GM23248 (cell line): ENCODE measurements at regions not wholly inside any gene's neighbourhood (a gene's known extent, or its start where the extent isn't known, plus 50 kb on each side); places are given as distances from the start of the nearest gene placed in this dataset.
A peak's percentile ranks its signal among the peaks of the same experiment; 100 is the strongest.

ENCODE experiments used
- DNase-seq: peaks from one replicate; pipeline ENCODE4 v3.0.0-alpha.2; 2015
- H2AFZ ChIP-seq: fragments of 200-600 bp; sonication (generic); 2 replicates; pipeline ENCODE4 v1.6.1; 2016; ENCODE audit warnings: antibody characterized with exemption
- H3F3A ChIP-seq: fragments of 200-600 bp; sonication (generic); 2 replicates; pipeline ENCODE4 v1.6.1; 2016; ENCODE audit warnings: mild to moderate bottlenecking, antibody characterized with exemption, mixed run types; ENCODE audit not compliant: insufficient read depth
- H3K27ac ChIP-seq: fragments of 200-600 bp; sonication (generic); 2 replicates; pipeline ENCODE4 v1.5.1; 2016; ENCODE audit warnings: mild to moderate bottlenecking
- H3K27me3 ChIP-seq: fragments of 200-600 bp; sonication (generic); replicated peaks from 2 replicates; pipeline ENCODE4 v1.6.1; 2016; ENCODE audit warnings: mild to moderate bottlenecking; ENCODE audit not compliant: insufficient read depth
- H3K36me3 ChIP-seq: fragments of 200-600 bp; sonication (generic); 2 replicates; pipeline ENCODE4 v1.6.1; 2016; ENCODE audit warnings: low read depth, mild to moderate bottlenecking
- H3K4me1 ChIP-seq: fragments of 200-600 bp; sonication (generic); 2 replicates; pipeline ENCODE4 v1.6.1; 2016; ENCODE audit warnings: mild to moderate bottlenecking; ENCODE audit not compliant: insufficient read depth
- H3K4me2 ChIP-seq: fragments of 200-600 bp; sonication (generic); one replicate; pipeline ENCODE4 v1.6.1; 2016; ENCODE audit warnings: mild to moderate bottlenecking; ENCODE audit not compliant: unreplicated experiment
- H3K4me3 ChIP-seq: fragments of 200-600 bp; sonication (generic); 2 replicates; pipeline ENCODE4 v1.5.1; 2016; ENCODE audit warnings: mild to moderate bottlenecking
- H3K79me2 ChIP-seq: fragments of 200-600 bp; sonication (generic); 2 replicates; pipeline ENCODE4 v1.6.1; 2016; ENCODE audit warnings: mild to moderate bottlenecking; ENCODE audit not compliant: insufficient read depth
- H3K9ac ChIP-seq: fragments of 200-600 bp; sonication (generic); 2 replicates; pipeline ENCODE4 v1.6.1; 2016; ENCODE audit warnings: mild to moderate bottlenecking
- H3K9me2 ChIP-seq: fragments of 200-600 bp; sonication (generic); 2 replicates; pipeline ENCODE4 v1.6.1; 2016; ENCODE audit warnings: mixed run types, mild to moderate bottlenecking, moderate library complexity; ENCODE audit not compliant: insufficient read depth
- H3K9me3 ChIP-seq: fragments of 200-600 bp; sonication (generic); one replicate; pipeline ENCODE4 v1.6.1; 2017; ENCODE audit warnings: low read depth
- H4K20me1 ChIP-seq: fragments of 200-600 bp; sonication (generic); 2 replicates; pipeline ENCODE4 v1.6.0; 2016; ENCODE audit not compliant: insufficient read depth
- EZH2 ChIP-seq: fragments of 200-600 bp; sonication (generic); IDR thresholded peaks from 2 replicates; pipeline ENCODE4 v1.6.1; 2018; ENCODE audit warnings: antibody characterized with exemption, mild to moderate bottlenecking; ENCODE audit not compliant: insufficient read depth, poor library complexity, severe bottlenecking
- EZH2phosphoT487 ChIP-seq: fragments of 200-600 bp; sonication (generic); IDR thresholded peaks from 2 replicates; pipeline ENCODE4 v1.6.1; 2018; ENCODE audit warnings: antibody characterized with exemption, moderate library complexity, mild to moderate bottlenecking, low read depth; ENCODE audit not compliant: insufficient read depth
- WGBS, 2 experiments: methylation state at CpG; one replicate each; pipeline ENCODE4 v1.1.6; 2015 to 2017; ENCODE audit warnings: low lambda C conversion rate in 2 of 2, low coverage in 1 of 2; ENCODE audit errors: missing lambda C conversion rate in 2 of 2; 5-methylcytosine and 5-hydroxymethylcytosine counted together
- in situ Hi-C: fragments of 300-500 bp; cut with MboI; formaldehyde crosslinking; loops from 2 replicates; pipeline ENCODE4 v1.15.0; 2020

DNA sequence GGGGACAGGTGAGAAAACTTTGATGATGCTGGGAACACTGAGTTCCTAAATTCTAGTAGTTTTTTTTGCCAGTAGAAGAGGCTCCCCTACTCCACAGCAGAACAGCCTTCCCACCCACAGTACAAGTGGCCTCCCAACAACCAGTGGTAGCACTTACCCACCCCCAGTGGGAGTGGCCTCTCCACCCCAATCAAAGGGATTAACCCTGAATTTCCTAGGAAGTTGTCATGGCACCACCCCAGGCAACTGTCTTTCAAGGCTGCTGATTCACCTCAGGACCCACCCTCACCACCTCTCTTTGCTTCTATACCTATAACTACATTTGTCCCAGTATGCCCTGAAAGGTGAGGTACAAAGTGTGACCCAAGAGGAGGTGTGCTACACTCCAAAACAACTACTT, 81.4 kb upstream of the PRDX6 start:
- TF ChIP-seq EZH2phosphoT487 (no peak), EZH2 (no peak)
- no peak overlapping the region for H3K4me3 ChIP-seq
- peaks cover 31% of the 10 kb centered on the region for H3K4me1 ChIP-seq
- H3K9me3 ChIP-seq = no peaks in the 10 kb centered on the region
- H3F3A ChIP-seq = peaks cover 27% of the 10 kb centered on the region
- H3K79me2 ChIP-seq = no peaks in the 10 kb centered on the region
- in situ Hi-C loops = no loop called here
- no peak overlapping the region for H3K9ac ChIP-seq
- DNase-seq = no peak
- no peaks in the 10 kb centered on the region for H4K20me1 ChIP-seq
- no peaks in the 10 kb centered on the region for H3K36me3 ChIP-seq
- H3K9me2 ChIP-seq = no peaks in the 10 kb centered on the region
- H2AFZ ChIP-seq = no peak overlapping the region
- H3K4me2 ChIP-seq = no peak overlapping the region
- no peaks in the 10 kb centered on the region for H3K27me3 ChIP-seq
- H3K27ac ChIP-seq = no peak overlapping the region

DNA sequence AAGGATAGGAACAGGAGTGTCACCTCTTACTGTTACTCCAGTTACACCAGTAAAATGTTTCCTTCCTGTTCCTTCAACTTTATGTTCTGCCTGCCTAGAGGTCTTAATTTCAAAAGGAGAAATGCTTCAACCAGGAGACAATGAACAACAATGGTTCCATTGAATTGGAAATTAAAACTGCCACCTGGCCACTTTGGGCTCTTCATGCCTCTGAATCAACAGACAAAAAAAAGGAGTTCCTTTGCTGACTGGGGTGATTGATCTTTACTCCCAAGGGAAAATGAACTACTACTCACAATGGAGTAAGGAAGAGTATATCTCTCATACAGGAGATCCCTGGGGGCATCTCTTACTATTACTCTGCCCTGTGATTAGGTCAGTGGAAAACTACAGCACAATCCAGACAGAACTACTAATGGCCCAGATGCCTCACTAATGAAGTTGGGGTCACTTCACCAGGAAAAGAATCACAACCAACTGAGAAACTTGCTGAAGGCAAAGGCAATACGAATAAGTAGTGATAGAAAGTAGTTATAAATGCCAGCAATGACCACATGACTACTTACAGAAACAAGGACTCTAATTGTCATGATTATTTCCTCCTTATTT, 76.6 kb upstream of the PRDX6 start:
- no peak overlapping the region for H2AFZ ChIP-seq
- H3K4me3 ChIP-seq = no peak overlapping the region
- no peak overlapping the region for H3K27ac ChIP-seq
- no peak for DNase-seq
- no peaks in the 10 kb centered on the region for H3K79me2 ChIP-seq
- no peak overlapping the region for H3K9ac ChIP-seq
- H3K36me3 ChIP-seq = no peaks in the 10 kb centered on the region
- peaks cover 6% of the 10 kb centered on the region for H3K4me1 ChIP-seq
- no peak for TF ChIP-seq EZH2phosphoT487
- TF ChIP-seq EZH2 = no peak
- in situ Hi-C loops = no loop called here
- WGBS, 2 experiments = 80 to 85% methylated on average over 1 of the region's 1 CpG
- no peak overlapping the region for H3K4me2 ChIP-seq
- H3K9me2 ChIP-seq = no peaks in the 10 kb centered on the region; the same call in 1 of the 2 replicates
- H3K27me3 ChIP-seq = no peaks in the 10 kb centered on the region
- H3F3A ChIP-seq = no peaks in the 10 kb centered on the region
- H3K9me3 ChIP-seq = no peaks in the 10 kb centered on the region
- no peaks in the 10 kb centered on the region for H4K20me1 ChIP-seq

DNA sequence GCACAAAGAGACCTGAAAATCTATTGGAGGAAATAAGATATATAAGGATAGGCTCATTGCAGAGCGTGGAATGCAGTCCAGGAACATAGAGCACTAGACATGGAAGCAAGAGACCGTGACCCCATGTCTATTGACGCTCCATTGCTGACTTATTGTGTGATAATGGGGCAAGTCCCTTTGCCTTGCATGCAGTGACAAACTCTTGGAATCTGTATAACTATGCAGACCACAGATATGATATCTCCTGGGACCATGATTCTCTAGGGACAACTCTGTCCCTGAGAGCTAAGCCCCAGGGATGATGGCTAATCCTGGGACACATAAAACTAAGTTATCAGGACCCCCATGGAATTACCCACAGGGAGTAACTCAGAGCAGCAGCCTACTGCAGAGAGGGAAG, 73.1 kb upstream of the PRDX6 start:
- Histone ChIP-seq H4K20me1 (no peaks in the 10 kb centered on the region), H3K4me3 (no peak overlapping the region), H3K9me2 (no peaks in the 10 kb centered on the region; the same call in 1 of the 2 replicates), H3F3A (peaks cover 6% of the 10 kb centered on the region; the same call in 1 of the 2 replicates), H2AFZ (no peak overlapping the region), H3K27ac (no peak overlapping the region), H3K79me2 (no peaks in the 10 kb centered on the region), H3K9me3 (no peaks in the 10 kb centered on the region), H3K36me3 (no peaks in the 10 kb centered on the region), H3K27me3 (no peaks in the 10 kb centered on the region), H3K4me2 (no peak overlapping the region), H3K4me1 (peaks cover 21% of the 10 kb centered on the region), H3K9ac (no peak overlapping the region)
- in situ Hi-C loops = no loop called here
- no peak for DNase-seq
- 96 to 100% methylated on average over 3 of the region's 3 CpGs for WGBS, 2 experiments
- TF ChIP-seq EZH2phosphoT487 = no peak
- no peak for TF ChIP-seq EZH2

DNA sequence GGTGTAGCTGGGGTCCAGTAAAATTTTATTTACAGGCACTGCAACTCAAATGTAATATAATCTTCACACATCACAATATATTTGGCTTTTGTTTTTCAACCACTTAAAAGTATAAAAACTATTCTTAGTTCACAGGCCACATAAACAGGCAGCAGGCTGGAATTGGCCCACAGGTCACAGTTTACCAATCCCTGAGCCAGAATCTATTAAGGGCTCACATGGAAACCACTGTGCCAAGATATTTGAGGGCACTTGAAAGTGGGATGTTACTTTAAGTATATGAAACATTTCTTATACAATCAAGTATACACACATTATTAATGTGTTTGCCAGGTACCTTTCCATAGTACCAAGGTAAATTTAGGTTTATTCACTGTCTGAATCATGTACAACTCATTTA, 71.9 kb upstream of the PRDX6 start:
- Histone ChIP-seq H3K9me3 (no peaks in the 10 kb centered on the region), H2AFZ (no peak overlapping the region), H3K4me2 (peak overlapping the region; percentile 23), H3K4me1 (peaks cover 34% of the 10 kb centered on the region), H3K9ac (no peak overlapping the region), H3K36me3 (no peaks in the 10 kb centered on the region), H3K27ac (no peak overlapping the region), H4K20me1 (no peaks in the 10 kb centered on the region), H3F3A (peaks cover 11% of the 10 kb centered on the region; the same call in 1 of the 2 replicates), H3K27me3 (no peaks in the 10 kb centered on the region), H3K79me2 (no peaks in the 10 kb centered on the region), H3K4me3 (no peak overlapping the region), H3K9me2 (no peaks in the 10 kb centered on the region; the same call in 1 of the 2 replicates)
- no peak for DNase-seq
- in situ Hi-C loops = no loop called here
- no peak for TF ChIP-seq EZH2phosphoT487
- TF ChIP-seq EZH2 = no peak

- peak overlapping the region; percentile 23 for H3K4me2 ChIP-seq
- H4K20me1 ChIP-seq = no peaks in the 10 kb centered on the region
- peaks cover 36% of the 10 kb centered on the region for H3K4me1 ChIP-seq
- no peaks in the 10 kb centered on the region for H3K79me2 ChIP-seq
- H3K9me2 ChIP-seq = no peaks in the 10 kb centered on the region; the same call in 1 of the 2 replicates
- H3K27ac ChIP-seq = 0 out of 2 replicates have a peak overlapping the region, but pooled peaks have one; percentile 5
- DNase-seq = peak; percentile 87
- H3K9ac ChIP-seq = no peak overlapping the region
- H3K9me3 ChIP-seq = no peaks in the 10 kb centered on the region
- no peak overlapping the region for H2AFZ ChIP-seq
- peaks cover 14% of the 10 kb centered on the region; the same call in 1 of the 2 replicates for H3F3A ChIP-seq
- H3K27me3 ChIP-seq = no peaks in the 10 kb centered on the region
- H3K36me3 ChIP-seq = no peaks in the 10 kb centered on the region
- in situ Hi-C loops = no loop called here
- H3K4me3 ChIP-seq = no peak overlapping the region
- 2 to 6% methylated on average over 3 of the region's 3 CpGs for WGBS, 2 experiments
- TF ChIP-seq EZH2 = no peak
- TF ChIP-seq EZH2phosphoT487 = no peak
These were observed 71.3 kb upstream of the PRDX6 start for GRCh38 chr1:173405834-173406233.
